22Rv1 (cell line): ENCODE measurements at regions not wholly inside any gene's neighbourhood (a gene's known extent, or its start where the extent isn't known, plus 50 kb on each side); places are given as distances from the start of the nearest gene placed in this dataset.

ENCODE experiments used
- ZFX ChIP-seq: fragments of 450-650 bp; IDR thresholded peaks from 2 replicates; pipeline ENCODE4 v1.6.1; 2017; ENCODE audit warnings: antibody characterized with exemption, borderline replicate concordance
- TF ChIP-seq, protein P1 (sequence below): fragments of 450-650 bp; IDR thresholded peaks from 2 replicates; pipeline ENCODE4 v1.5.1; 2017; ENCODE audit warnings: mild to moderate bottlenecking

DNA sequence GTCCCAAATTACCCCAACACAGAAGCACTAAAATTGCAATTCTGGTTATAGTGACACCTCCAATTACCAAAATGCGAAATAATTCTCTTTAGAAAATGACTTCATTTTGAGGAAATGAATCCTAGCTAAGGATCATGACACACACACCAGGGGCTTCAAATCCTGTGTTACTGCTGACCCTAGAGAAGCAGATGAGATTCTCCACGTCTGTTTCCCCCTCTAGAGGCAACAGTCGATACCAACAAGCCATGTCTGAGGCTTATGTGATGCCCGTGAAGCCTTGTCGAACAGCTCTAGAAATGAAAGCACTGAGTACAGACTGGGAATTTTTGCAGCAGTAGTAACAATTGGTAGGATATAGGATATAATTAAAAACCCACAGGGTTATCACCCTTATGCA, 153.6 kb upstream of the TMTC4 start:
- TF ChIP-seq, protein P1, sequence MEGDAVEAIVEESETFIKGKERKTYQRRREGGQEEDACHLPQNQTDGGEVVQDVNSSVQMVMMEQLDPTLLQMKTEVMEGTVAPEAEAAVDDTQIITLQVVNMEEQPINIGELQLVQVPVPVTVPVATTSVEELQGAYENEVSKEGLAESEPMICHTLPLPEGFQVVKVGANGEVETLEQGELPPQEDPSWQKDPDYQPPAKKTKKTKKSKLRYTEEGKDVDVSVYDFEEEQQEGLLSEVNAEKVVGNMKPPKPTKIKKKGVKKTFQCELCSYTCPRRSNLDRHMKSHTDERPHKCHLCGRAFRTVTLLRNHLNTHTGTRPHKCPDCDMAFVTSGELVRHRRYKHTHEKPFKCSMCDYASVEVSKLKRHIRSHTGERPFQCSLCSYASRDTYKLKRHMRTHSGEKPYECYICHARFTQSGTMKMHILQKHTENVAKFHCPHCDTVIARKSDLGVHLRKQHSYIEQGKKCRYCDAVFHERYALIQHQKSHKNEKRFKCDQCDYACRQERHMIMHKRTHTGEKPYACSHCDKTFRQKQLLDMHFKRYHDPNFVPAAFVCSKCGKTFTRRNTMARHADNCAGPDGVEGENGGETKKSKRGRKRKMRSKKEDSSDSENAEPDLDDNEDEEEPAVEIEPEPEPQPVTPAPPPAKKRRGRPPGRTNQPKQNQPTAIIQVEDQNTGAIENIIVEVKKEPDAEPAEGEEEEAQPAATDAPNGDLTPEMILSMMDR, result no peak
- TF ChIP-seq ZFX, result no peak
